A673 (cell line): ENCODE measurements at regions not wholly inside any gene's neighbourhood (a gene's known extent, or its start where the extent isn't known, plus 50 kb on each side); places are given as distances from the start of the nearest gene placed in this dataset.
A peak's percentile ranks its signal among the peaks of the same experiment; 100 is the strongest.

Experiments used
- BruUV-seq: library from RNA; stranded (reverse); fragments of 400-500 nt; replicated peaks from 2 replicates; lab custom pipeline; 2021; lab: Mats Ljungman, UMichigan
- CTCF ChIA-PET: fragments of 300-600 bp; sonication (Branson Sonifier 250); formaldehyde crosslinking; loops from one replicate; lab custom pipeline; 2022; ENCODE audit warnings: antibody characterized with exemption; lab: Charles Lee
- POLR2A ChIA-PET: fragments of 300-600 bp; sonication (Branson Sonifier 250); formaldehyde crosslinking; loops from one replicate; lab custom pipeline; 2022; ENCODE audit warnings: antibody characterized with exemption; ENCODE audit not compliant: low non-redundant PET; lab: Charles Lee
- DNase-seq: peaks from one replicate; pipeline ENCODE4 v3.0.0-alpha.2; 2015; ENCODE audit warnings: low spot score
- H3K27ac ChIP-seq: fragments of 200-600 bp; sonication (generic); 2 replicates; pipeline ENCODE4 v1.5.1; 2016; ENCODE audit warnings: mixed run types, low read depth, mild to moderate bottlenecking, mixed read lengths, antibody characterized with exemption, low read length; ENCODE audit not compliant: poor library complexity, severe bottlenecking
- H3K27me3 ChIP-seq: fragments of 200-600 bp; sonication (generic); replicated peaks from 2 replicates; pipeline ENCODE4 v1.6.1; 2017; ENCODE audit warnings: mixed run types, low read depth, mild to moderate bottlenecking, mixed read lengths, antibody characterized with exemption, low read length; ENCODE audit not compliant: insufficient read depth, poor library complexity
- H3K36me3 ChIP-seq: fragments of 200-600 bp; sonication (generic); 2 replicates; pipeline ENCODE4 v1.6.1; 2016; ENCODE audit warnings: mixed run types, mild to moderate bottlenecking, mixed read lengths, antibody characterized with exemption, low read length; ENCODE audit not compliant: insufficient read depth, poor library complexity, severe bottlenecking
- H3K4me1 ChIP-seq: fragments of 200-600 bp; sonication (generic); 2 replicates; pipeline ENCODE4 v1.6.1; 2017; ENCODE audit warnings: mixed run types, mild to moderate bottlenecking, mixed read lengths, antibody characterized with exemption, low read length; ENCODE audit not compliant: insufficient read depth, poor library complexity, severe bottlenecking
- H3K4me3 ChIP-seq: fragments of 200-600 bp; sonication (generic); 2 replicates; pipeline ENCODE4 v1.5.1; 2016; ENCODE audit warnings: low read depth, mixed run types, mild to moderate bottlenecking, mixed read lengths, low read length; ENCODE audit not compliant: poor library complexity, severe bottlenecking
- H3K9me3 ChIP-seq: fragments of 200-600 bp; sonication (generic); 2 replicates; pipeline ENCODE4 v1.6.1; 2016; ENCODE audit warnings: mixed run types, low read depth, mild to moderate bottlenecking, mixed read lengths, antibody characterized with exemption, low read length; ENCODE audit not compliant: poor library complexity, severe bottlenecking
- EZH2 ChIP-seq: fragments of 200-600 bp; sonication (generic); IDR thresholded peaks from 2 replicates; pipeline ENCODE4 v1.6.1; 2017; ENCODE audit warnings: borderline replicate concordance, low read depth, mild to moderate bottlenecking, mixed read lengths, antibody characterized with exemption, low read length; ENCODE audit not compliant: poor library complexity, severe bottlenecking
- intact Hi-C: fragments of 100-400 bp; cut with micrococcal nuclease; formaldehyde crosslinking; loops from one replicate; pipeline ENCODE4 v1.10.0; 2022; ENCODE audit not compliant: unreplicated experiment
- TF ChIP-seq, protein P1 (sequence below): fragments of 300-800, 200-600 bp; sonication (generic); conservative IDR thresholded peaks from 2 replicates; pipeline ENCODE4 v1.5.1; 2017; ENCODE audit warnings: low read depth, mild to moderate bottlenecking, antibody characterized with exemption, low read length, moderate library complexity, mixed read lengths

GRCh38 chr17:65301184-65301583, 164.0 kb downstream of the RGS9 start:
- H3K4me3 ChIP-seq, result no peak overlapping the region
- no peaks in the 10 kb centered on the region for H3K9me3 ChIP-seq
- H3K27me3 ChIP-seq, result no peaks in the 10 kb centered on the region
- no peaks in the 10 kb centered on the region for H3K36me3 ChIP-seq
- CTCF ChIA-PET, result no interaction called here
- no TSS peak for BruUV-seq
- intact Hi-C loops, result no loop called here
- peaks cover 8% of the 10 kb centered on the region for H3K4me1 ChIP-seq
- POLR2A ChIA-PET, result no interaction called here
- DNase-seq, result no peak
- TF ChIP-seq, protein P1, sequence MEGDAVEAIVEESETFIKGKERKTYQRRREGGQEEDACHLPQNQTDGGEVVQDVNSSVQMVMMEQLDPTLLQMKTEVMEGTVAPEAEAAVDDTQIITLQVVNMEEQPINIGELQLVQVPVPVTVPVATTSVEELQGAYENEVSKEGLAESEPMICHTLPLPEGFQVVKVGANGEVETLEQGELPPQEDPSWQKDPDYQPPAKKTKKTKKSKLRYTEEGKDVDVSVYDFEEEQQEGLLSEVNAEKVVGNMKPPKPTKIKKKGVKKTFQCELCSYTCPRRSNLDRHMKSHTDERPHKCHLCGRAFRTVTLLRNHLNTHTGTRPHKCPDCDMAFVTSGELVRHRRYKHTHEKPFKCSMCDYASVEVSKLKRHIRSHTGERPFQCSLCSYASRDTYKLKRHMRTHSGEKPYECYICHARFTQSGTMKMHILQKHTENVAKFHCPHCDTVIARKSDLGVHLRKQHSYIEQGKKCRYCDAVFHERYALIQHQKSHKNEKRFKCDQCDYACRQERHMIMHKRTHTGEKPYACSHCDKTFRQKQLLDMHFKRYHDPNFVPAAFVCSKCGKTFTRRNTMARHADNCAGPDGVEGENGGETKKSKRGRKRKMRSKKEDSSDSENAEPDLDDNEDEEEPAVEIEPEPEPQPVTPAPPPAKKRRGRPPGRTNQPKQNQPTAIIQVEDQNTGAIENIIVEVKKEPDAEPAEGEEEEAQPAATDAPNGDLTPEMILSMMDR, result no peak
- TF ChIP-seq EZH2, result no peak
- H3K27ac ChIP-seq, result no peak overlapping the region

DNA sequence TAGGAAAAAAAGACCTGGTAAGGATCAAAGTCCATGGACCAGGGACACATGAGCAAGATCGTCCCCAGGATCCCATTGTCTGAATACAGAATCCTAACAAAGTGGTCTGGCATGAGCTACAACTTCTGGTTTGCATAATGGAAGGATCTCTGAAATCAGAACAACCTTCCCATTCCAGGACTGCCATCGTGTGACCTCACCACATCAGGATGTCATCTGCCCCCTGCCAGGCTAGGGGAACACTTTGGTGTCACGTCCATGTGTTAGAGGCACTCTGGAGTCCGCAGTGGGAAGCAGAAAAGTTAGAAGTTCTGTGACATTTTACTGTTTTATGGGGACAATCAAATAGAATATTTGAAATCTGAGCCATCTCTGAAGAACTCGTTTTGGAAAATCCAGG, 160.7 kb downstream of the RGS9 start:
- no peak overlapping the region for H3K27ac ChIP-seq
- H3K36me3 ChIP-seq, result no peaks in the 10 kb centered on the region
- no peaks in the 10 kb centered on the region for H3K27me3 ChIP-seq
- no peak overlapping the region for H3K4me3 ChIP-seq
- BruUV-seq, result no TSS peak
- intact Hi-C loops, result loop anchor here (10.0 kb wide), 1 partner anchor 497 kb away; no protein-coding TSS in a partner anchor
- no peaks in the 10 kb centered on the region for H3K9me3 ChIP-seq
- CTCF ChIA-PET, result no interaction called here
- no peak for DNase-seq
- peaks cover 8% of the 10 kb centered on the region for H3K4me1 ChIP-seq
- no peak for TF ChIP-seq EZH2
- TF ChIP-seq, protein P1, result no peak
- POLR2A ChIA-PET, result interaction anchor here (0.6 to 0.7 kb wide), 2 partner anchors 56 to 161 kb away, joined by 3 to 7 read pairs; no protein-coding TSS in a partner anchor

DNA sequence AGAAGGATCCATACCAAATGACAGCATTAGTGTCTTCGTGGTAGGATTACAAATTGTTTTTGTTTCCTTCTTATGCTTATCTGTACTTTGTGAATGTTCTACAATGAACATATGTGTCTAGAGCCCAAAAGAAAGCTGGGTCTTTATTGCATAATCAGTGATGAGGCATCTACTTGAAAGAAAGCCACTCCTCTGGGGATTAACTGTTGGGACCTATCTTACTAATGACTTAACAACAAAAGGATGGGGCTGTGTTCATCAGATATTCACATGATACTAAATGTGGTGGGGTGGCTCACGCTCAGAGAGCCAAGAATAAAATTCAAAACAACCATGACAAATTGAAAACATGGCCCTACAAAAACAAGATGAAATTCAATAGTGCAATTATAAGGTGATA, 160.2 kb downstream of the RGS9 start:
- BruUV-seq, result no TSS peak
- ChIA-PET CTCF (no interaction called here), POLR2A (interaction anchor here (0.6 to 0.7 kb wide), 3 partner anchors 38 to 162 kb away, joined by 3 to 7 read pairs (median 3); no protein-coding TSS in a partner anchor)
- intact Hi-C loops, result loop anchor here (10.0 kb wide), 1 partner anchor 497 kb away; no protein-coding TSS in a partner anchor
- Histone ChIP-seq H3K4me1 (peaks cover 8% of the 10 kb centered on the region), H3K9me3 (no peaks in the 10 kb centered on the region), H3K27ac (no peak overlapping the region), H3K27me3 (no peaks in the 10 kb centered on the region), H3K36me3 (no peaks in the 10 kb centered on the region), H3K4me3 (no peak overlapping the region)
- TF ChIP-seq, protein P1, result no peak
- no peak for TF ChIP-seq EZH2
- DNase-seq, result peak; percentile 74
